Suppressor macrophage treated with lipopolysaccharide for 4 hours (primary cell): ENCODE measurements at regions not wholly inside any gene's neighbourhood (a gene's known extent, or its start where the extent isn't known, plus 50 kb on each side); places are given as distances from the start of the nearest gene placed in this dataset.
"Not testable (repeated sequence)": the region's sequence is repeated elsewhere in the genome, so short reads cannot be mapped to it uniquely, and the experiment has no call there.

ENCODE experiments used
- DNase-seq: peaks from one replicate; pipeline ENCODE4 v3.0.0-alpha.2; 2020

GRCh38 chr2:117555965-117556364, 258.5 kb upstream of the DDX18 start:
- no peak for DNase-seq

GRCh38 chr2:117557626-117558025, 256.9 kb upstream of the DDX18 start:
- no peak for DNase-seq

DNA sequence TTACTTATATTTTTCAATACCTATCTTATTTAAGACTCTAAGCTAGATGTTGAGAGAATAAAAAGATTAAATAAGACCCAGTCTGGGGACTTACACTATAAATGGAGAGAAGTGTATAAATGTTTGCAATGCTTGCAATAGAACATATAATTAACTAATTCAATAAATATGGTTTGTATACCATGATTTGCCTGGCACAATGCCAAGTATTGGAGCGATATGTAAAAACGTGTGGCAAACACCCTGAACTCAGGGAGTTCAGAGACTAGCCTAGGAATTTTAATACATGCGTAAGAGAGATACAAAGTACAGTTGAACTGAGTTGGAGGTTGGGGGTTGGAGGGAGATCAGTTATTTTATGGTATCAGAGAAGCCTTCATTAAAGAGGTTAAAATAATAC, 251.8 kb upstream of the DDX18 start:
- no peak for DNase-seq

GRCh38 chr2:117571590-117572349, 242.7 kb upstream of the DDX18 start:
- no peak for DNase-seq

DNA sequence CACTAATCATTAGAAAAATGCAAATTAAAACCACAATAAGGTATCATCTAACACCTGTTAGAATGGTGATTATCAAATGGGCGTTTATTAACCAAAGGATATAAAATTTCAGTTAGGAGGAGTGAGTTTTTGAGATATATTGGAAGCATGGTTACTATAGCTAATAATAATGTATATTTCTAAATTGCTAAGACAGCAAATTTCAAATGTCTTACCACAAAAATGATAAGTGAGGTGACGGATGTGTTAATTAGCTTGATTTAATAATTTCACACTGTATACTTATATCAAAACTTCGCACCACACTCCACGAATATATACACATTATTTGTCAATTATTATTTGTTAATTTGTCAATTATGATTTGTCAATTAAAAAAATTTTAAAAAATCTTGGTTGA, 227.2 kb upstream of the DDX18 start:
- no peak for DNase-seq

DNA sequence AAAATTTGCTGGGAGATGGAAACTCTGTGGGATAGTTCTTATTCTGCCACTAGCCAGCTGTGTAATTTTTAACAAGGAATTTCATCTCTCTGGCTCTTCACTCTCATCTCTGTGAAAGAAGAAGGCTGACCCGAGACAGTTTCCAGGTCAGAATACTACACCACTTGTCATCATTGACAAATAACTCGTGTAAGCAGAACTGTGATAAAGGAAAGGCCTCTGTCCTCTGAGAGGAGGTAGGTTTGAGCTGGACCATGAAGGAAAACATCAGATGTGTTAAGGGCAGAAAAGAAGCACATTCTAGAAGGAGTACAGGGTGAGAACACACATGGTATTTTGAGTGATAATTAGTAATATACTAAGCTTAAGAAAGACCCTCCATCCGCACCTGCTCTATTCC, 211.4 kb upstream of the DDX18 start:
- DNase-seq = no peak

DNA sequence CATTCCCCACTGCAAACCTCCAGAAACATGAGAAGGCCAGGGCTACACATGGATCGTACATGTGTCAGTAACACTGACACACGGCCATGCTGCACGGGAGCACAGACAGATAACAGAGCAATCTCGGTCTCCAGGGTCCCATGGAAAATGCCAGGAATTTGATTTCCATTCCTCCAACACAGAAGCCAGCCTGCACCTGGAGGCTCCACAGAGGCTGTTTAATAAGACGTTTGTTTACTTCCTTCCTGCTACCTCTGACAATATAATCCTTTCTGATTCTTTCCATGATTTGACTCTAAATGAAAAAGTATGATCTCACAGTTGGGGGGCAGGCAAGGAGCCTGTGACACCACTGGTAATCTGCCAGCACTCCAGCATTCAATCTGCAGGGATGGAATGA, 210.9 kb upstream of the DDX18 start:
- no peak for DNase-seq

GRCh38 chr2:117607202-117607601, 207.3 kb upstream of the DDX18 start:
- DNase-seq = no peak

GRCh38 chr2:117613101-117613500, 201.4 kb upstream of the DDX18 start:
- no peak for DNase-seq

DNA sequence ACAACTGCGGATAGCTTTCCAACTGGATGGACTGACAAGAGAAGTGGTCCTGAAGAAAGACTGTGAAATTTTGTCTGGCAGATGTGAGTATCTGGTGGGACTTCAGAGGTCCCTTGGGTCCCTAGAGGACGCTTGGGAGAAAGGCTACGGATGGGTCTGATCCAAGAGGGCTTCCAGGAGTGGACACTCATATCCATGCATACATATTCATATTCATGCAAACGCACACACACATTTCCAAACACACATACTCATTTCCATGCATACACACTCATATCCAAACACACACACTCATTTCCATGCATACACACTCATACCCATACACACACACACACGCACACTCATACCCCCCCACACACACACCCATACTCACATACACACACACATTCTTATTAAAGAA, 200.2 kb upstream of the DDX18 start:
- no peak for DNase-seq

GRCh38 chr2:117614823-117615534, 199.5 kb upstream of the DDX18 start:
- no peak for DNase-seq

- DNase-seq = no peak
Observed at GRCh38 chr2:117618607-117619006, 195.9 kb upstream of the DDX18 start.

DNA sequence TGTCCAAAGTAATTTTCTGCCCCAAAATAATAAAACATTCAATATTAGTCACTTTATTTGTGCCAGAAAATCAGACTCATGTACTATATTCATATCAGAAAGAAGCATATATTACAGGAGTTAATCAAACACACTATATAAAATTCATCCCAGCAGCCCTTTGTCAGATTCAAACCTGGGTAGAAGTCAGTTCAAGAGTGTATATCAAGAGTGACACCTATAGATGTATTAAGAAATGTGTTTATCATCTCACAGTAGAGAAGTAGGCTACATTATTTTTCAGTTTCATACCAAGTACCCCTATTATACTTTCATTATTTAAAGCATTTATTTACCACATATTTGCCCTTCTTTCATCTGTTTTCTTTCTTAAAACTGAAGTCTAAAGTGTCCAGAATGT, 193.2 kb upstream of the DDX18 start:
- DNase-seq = no peak

DNA sequence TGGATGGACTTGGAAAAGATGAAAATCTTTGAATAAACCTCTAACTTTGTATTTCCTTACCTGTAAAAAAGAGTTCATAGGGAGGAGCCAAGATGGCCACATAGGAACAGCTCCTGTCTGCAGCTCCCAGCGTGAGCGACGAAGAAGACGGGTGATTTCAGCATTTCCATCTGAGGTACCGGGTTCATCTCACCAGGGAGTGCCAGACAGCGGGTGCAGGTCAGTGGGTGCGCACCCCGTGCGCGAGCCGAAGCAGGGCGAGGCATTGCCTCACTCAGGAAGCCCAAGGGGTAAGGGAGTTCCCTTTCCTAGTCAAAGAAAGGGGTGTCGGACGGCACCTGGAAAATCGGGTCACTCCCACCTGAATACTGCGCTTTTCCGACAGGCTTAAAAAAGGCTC, 191.3 kb upstream of the DDX18 start:
- not testable (repeated sequence) for DNase-seq

GRCh38 chr2:117631152-117631945, 183.1 kb upstream of the DDX18 start:
- DNase-seq = no peak

GRCh38 chr2:117635481-117635880, 179.0 kb upstream of the DDX18 start:
- DNase-seq = no peak

DNA sequence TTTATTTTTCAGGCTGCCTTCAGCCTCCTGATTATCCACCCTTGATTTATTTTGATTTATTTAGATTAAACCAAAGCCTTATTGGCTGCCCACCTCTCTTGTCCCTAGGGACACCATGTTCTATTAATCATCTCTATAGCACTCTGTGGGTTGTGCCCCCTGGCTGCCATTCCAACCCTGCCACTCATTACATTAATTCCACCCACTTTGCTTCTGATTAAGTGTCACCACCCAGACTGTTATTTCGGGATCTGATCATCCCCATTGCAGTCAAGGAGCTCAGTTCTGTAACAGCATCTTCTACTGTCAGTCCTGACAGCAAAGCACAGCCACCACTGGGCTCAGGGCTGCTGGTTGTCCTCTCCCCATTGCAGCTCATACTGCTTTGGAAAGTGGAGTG, 175.1 kb upstream of the DDX18 start:
- no peak for DNase-seq

DNA sequence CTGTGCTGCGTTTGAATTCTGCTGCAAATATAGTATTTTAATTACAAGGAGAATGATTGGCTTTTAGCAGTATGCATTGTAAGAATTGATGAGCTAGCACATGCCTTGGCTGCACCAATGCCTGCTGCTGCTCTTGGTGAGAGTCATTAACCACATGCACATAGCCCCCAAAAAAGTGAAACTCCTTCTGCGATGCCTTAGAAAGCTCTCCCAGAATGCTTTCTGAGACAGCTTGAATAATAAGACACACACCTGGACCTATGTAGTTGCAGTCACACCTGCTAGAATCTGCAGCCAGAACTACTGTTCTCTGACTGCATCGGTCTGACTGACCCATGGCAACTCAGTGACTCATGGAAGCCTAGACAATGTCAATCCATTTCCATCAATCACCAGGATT, 170.1 kb upstream of the DDX18 start:
- DNase-seq = no peak

DNA sequence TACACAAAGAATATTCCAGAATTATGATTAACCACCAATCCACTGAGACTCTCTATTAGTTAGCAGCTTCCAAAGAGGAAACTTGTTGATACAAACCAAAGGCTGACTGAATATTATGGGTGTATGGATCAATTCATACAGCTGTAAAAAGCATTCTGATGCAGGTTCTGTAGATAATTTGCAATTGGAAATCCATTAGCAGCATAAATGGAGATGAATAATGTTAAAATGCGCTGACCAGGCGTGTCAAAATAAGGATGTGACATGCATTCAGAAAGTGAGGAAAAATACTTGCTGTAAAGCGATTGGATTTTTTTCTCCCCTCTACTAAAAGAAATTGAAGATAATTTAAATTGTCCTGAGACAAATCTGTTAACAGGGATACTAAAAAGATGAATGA, 169.0 kb upstream of the DDX18 start:
- DNase-seq = no peak

GRCh38 chr2:117646099-117646498, 168.4 kb upstream of the DDX18 start:
- no peak for DNase-seq

DNA sequence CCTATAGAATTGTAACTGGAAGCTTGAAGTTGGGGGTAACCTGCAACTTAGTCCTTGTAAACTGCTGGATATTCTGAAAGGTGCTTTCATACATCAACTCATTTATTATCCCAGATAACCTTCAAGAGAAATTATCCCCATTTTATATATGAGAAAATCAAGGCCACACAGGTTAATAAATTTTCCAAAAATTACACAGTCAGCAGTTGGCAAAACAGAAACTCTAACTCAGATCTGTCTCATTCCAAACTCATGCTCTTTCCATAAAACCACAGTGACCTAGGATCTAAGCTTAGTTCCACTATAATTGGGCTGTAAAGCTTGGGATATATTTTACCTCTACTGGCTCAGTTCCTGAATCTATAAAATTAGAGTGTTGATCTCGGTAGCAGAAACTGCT, 167.6 kb upstream of the DDX18 start:
- DNase-seq = no peak

DNA sequence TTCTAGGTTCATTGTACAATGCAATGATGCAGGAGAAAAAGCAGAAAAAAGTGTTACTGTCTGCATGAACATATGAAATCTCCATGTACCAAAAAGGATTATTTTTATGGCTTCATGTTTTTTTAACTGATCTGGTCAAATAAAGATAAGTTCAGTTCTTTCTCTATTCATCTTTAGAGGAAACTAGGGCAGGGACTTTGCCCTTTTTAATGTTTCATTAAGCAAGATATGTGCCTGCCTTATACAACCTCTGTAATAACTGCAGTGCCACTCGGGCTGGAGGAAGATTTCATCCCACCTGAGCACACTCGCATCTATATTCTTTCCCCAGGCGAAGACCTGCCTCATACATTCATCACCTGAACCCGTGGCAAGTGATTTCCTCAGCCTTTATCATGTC, 157.9 kb upstream of the DDX18 start:
- no peak for DNase-seq

DNA sequence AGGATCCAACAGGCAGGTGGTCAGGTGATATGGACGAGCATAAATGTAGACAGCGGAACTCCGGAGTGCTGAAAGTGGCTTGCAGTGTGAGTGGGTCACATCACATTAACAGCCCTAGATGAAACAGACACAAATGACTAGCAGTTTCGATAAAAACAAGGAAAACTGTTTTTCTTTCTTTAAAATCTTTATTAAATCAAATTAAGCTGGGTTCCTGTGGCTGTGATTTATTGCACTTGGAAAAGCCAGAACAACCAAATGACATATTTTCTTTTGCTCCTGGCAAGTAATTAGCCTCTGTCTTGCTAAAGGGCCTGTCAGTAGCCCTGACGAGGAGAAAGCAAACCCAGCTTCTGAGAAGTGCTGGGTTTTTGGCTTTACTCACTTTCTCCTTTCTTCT, 152.9 kb upstream of the DDX18 start:
- no peak for DNase-seq

DNA sequence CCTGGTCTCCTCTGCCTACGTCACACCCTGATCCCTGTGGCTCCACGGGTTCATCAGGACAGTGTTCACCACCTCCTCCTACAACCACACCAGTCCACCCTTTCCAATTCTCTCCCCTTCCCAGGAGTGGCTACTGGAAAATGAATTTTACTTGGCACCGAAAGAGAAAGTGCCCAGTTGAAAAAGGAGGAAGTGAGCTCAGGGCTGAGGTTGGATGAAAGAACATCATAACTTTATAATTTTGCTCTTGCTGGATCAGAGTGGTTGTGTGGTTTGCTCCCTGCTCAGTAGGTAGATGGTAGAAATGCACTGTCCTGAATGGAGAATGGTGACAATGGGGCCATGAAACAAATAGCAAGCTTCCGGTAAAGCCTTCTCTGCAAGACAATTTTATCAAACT, 140.3 kb upstream of the DDX18 start:
- DNase-seq = no peak
